ENCODE measurements at regions not wholly inside any gene's neighbourhood (a gene's known extent, or its start where the extent isn't known, plus 50 kb on each side); places are given as distances from the start of the nearest gene placed in this dataset.

DNA sequence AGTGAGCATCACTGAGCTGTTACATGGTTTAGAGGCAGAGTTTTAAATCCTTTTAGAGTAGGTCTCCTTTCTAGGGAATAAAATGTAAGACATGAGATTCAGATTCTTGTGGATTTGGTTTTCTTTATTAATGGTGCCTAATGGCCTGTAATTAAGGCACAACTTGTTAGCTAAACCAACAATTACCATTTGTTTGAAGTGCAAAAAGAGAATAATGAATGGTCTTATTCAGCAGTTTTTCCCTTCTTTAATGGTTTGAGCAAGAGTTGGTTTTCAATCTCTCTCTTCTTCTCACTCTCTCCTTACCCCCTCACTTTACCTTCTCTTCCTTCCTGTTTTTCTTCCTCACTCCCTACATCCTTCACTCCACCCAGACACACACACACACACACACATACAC lies 312.2 kb upstream of the TRIB2 start:
- no peak for TF ChIP-seq EZH2phosphoT487 (IDR thresholded peaks at IDR 0.05; ENCODE audit: borderline replicate concordance, low read length)
- TF ChIP-seq CTCF (IDR thresholded peaks at IDR 0.05; ENCODE audit: low read depth, low read length, poor library complexity, severe bottlenecking), result no peak
